Breast epithelium (tissue), 3 donors: ENCODE measurements at regions not wholly inside any gene's neighbourhood (a gene's known extent, or its start where the extent isn't known, plus 50 kb on each side); places are given as distances from the start of the nearest gene placed in this dataset.

Experiments used
- CTCF ChIP-seq, 3 donors: fragments of 450-650 bp; IDR thresholded peaks; one replicate each; pipeline ENCODE4 v1.5.1; 2016 to 2017; ENCODE audit warnings: antibody characterized with exemption in 3 of 3, mild to moderate bottlenecking in 3 of 3, moderate library complexity in 3 of 3
- POLR2A ChIP-seq: fragments of 450-650 bp; IDR thresholded peaks from one replicate; pipeline ENCODE4 v1.6.1; 2016; ENCODE audit warnings: antibody characterized with exemption, mild to moderate bottlenecking, moderate library complexity

GRCh38 chr5:3680821-3681220 lies 85.2 kb downstream of the IRX1 start:
- TF ChIP-seq POLR2A = no peak
- no peak for TF ChIP-seq CTCF (IDR thresholded peaks at IDR 0.05)
